Endodermal cell (in vitro differentiated cells): ENCODE measurements at regions not wholly inside any gene's neighbourhood (a gene's known extent, or its start where the extent isn't known, plus 50 kb on each side); places are given as distances from the start of the nearest gene placed in this dataset.

ENCODE experiments used
- DNase-seq: peaks from one replicate; pipeline ENCODE4 v3.0.0-alpha.2; 2017
- H3K27ac ChIP-seq: 2 replicates; pipeline ENCODE4 v1.5.1; 2013; ENCODE audit warnings: mild to moderate bottlenecking, low read depth, low read length, moderate library complexity
- H3K27me3 ChIP-seq: 2 replicates; pipeline ENCODE4 v1.6.1; 2013; ENCODE audit warnings: mild to moderate bottlenecking, low read length, moderate library complexity; ENCODE audit not compliant: insufficient read depth, control insufficient read depth, poor library complexity, severe bottlenecking
- H3K36me3 ChIP-seq: 2 replicates; pipeline ENCODE4 v1.7.0; 2013; ENCODE audit warnings: mild to moderate bottlenecking, low read length, moderate library complexity; ENCODE audit not compliant: control insufficient read depth, insufficient read depth
- H3K4me1 ChIP-seq: one replicate; pipeline ENCODE4 v1.7.0; 2013; ENCODE audit warnings: low read length; ENCODE audit not compliant: control insufficient read depth, insufficient read depth
- H3K4me3 ChIP-seq: 2 replicates; pipeline ENCODE4 v1.5.1; 2013; ENCODE audit warnings: mild to moderate bottlenecking, low read length, moderate library complexity
- H3K9ac ChIP-seq: 2 replicates; pipeline ENCODE4 v1.6.1; 2013; ENCODE audit warnings: mild to moderate bottlenecking, low read length, moderate library complexity; ENCODE audit not compliant: poor library complexity, severe bottlenecking; ENCODE audit errors: extremely low read depth
- H3K9me3 ChIP-seq: 2 replicates; pipeline ENCODE4 v1.6.1; 2013; ENCODE audit warnings: mild to moderate bottlenecking, low read length, moderate library complexity; ENCODE audit not compliant: control insufficient read depth
- H3K27ac Mint-ChIP-seq: 2 replicates; pipeline ENCODE4 v1.8.0; 2020; ENCODE audit warnings: mixed read lengths
- H3K27me3 Mint-ChIP-seq: 2 replicates; pipeline ENCODE4 v1.8.0; 2021; ENCODE audit warnings: mild to moderate bottlenecking, mixed read lengths; ENCODE audit not compliant: insufficient read depth
- H3K36me3 Mint-ChIP-seq: 2 replicates; pipeline ENCODE4 v1.8.0; 2020; ENCODE audit warnings: low read depth, mixed read lengths
- H3K4me1 Mint-ChIP-seq: 2 replicates; pipeline ENCODE4 v1.8.0; 2020; ENCODE audit warnings: mixed read lengths
- H3K4me3 Mint-ChIP-seq: 2 replicates; pipeline ENCODE4 v1.8.0; 2020; ENCODE audit warnings: mild to moderate bottlenecking, moderate library complexity, mixed read lengths
- H3K9me3 Mint-ChIP-seq: 2 replicates; pipeline ENCODE4 v1.8.0; 2020; ENCODE audit warnings: mild to moderate bottlenecking, mixed read lengths
- CTCF ChIP-seq: fragments of 200-600 bp; sonication (generic); conservative IDR thresholded peaks from 2 replicates; pipeline ENCODE4 v1.5.0; 2021; ENCODE audit warnings: antibody characterized with exemption, mild to moderate bottlenecking
- WGBS, 2 experiments: methylation state at CpG; one replicate each; pipeline versions ENCODE4 v1.1.5 to v1.1.7; 2013; ENCODE audit warnings: missing lambda C conversion rate in 2 of 2, mixed read lengths in 1 of 2; ENCODE audit not compliant: insufficient coverage in 1 of 2, insufficient read length in 1 of 2; 5-methylcytosine and 5-hydroxymethylcytosine counted together

GRCh38 chr10:35889226-35889625, 247.1 kb upstream of the FZD8 start:
- no peak overlapping the region for H3K4me3 ChIP-seq
- H3K4me1 ChIP-seq = peaks cover 13% of the 10 kb centered on the region
- no peak overlapping the region for H3K27ac Mint-ChIP-seq
- DNase-seq = no peak
- H3K9me3 ChIP-seq = peaks cover 43% of the 10 kb centered on the region
- no peak overlapping the region for H3K4me3 Mint-ChIP-seq
- H3K36me3 Mint-ChIP-seq = no peaks in the 10 kb centered on the region
- H3K27me3 Mint-ChIP-seq = peaks cover 5% of the 10 kb centered on the region
- H3K36me3 ChIP-seq = no peaks in the 10 kb centered on the region
- H3K27me3 ChIP-seq = no peaks in the 10 kb centered on the region
- 96 to 100% methylated on average over 1 to 2 of the region's 2 CpGs for WGBS, 2 experiments
- H3K9ac ChIP-seq = no peak overlapping the region
- no peak overlapping the region for H3K27ac ChIP-seq
- peaks cover 42% of the 10 kb centered on the region for H3K4me1 Mint-ChIP-seq
- no peak for TF ChIP-seq CTCF
- H3K9me3 Mint-ChIP-seq = peaks cover 24% of the 10 kb centered on the region

GRCh38 chr10:35888400-35888799, 246.3 kb upstream of the FZD8 start:
- H3K36me3 ChIP-seq = no peaks in the 10 kb centered on the region
- peaks cover 35% of the 10 kb centered on the region for H3K9me3 ChIP-seq
- Mint-ChIP-seq H3K4me1 (peaks cover 48% of the 10 kb centered on the region), H3K27me3 (peaks cover 5% of the 10 kb centered on the region), H3K36me3 (no peaks in the 10 kb centered on the region), H3K27ac (no peak overlapping the region), H3K4me3 (no peak overlapping the region), H3K9me3 (peaks cover 16% of the 10 kb centered on the region)
- no peak for DNase-seq
- H3K9ac ChIP-seq = no peak overlapping the region
- H3K27me3 ChIP-seq = no peaks in the 10 kb centered on the region
- WGBS, 2 experiments = 98 to 100% methylated on average over 1 to 5 of the region's 5 CpGs
- H3K4me1 ChIP-seq = peaks cover 13% of the 10 kb centered on the region
- H3K27ac ChIP-seq = no peak overlapping the region
- no peak for TF ChIP-seq CTCF
- no peak overlapping the region for H3K4me3 ChIP-seq

GRCh38 chr10:35887685-35888084, 245.6 kb upstream of the FZD8 start:
- Histone ChIP-seq H3K4me1 (peaks cover 16% of the 10 kb centered on the region), H3K27ac (no peak overlapping the region), H3K36me3 (no peaks in the 10 kb centered on the region), H3K4me3 (no peak overlapping the region), H3K9ac (no peak overlapping the region), H3K9me3 (peaks cover 33% of the 10 kb centered on the region), H3K27me3 (no peaks in the 10 kb centered on the region)
- Mint-ChIP-seq H3K27ac (no peak overlapping the region), H3K4me1 (peaks cover 53% of the 10 kb centered on the region), H3K4me3 (no peak overlapping the region), H3K27me3 (peaks cover 5% of the 10 kb centered on the region), H3K9me3 (peaks cover 16% of the 10 kb centered on the region), H3K36me3 (no peaks in the 10 kb centered on the region)
- no peak for DNase-seq
- 90 to 92% methylated on average over 5 to 6 of the region's 6 CpGs for WGBS, 2 experiments
- no peak for TF ChIP-seq CTCF
